A549 (cell line): ENCODE measurements at regions not wholly inside any gene's neighbourhood (a gene's known extent, or its start where the extent isn't known, plus 50 kb on each side); places are given as distances from the start of the nearest gene placed in this dataset.

ENCODE experiments used
- ATAC-seq, 2 experiments: fragments of 200-7000 bp in 1 of 2; fragments of >200 bp in 1 of 2; cut with Nextera tagmentation in 1 of 2; cut with Tn5 transposase in 1 of 2; 3 replicates each; pipeline versions ENCODE4 v1.8.0 to v1.9.1; 2018 to 2020; ENCODE audit warnings: mild to moderate bottlenecking in 1 of 2, moderate library complexity in 1 of 2
- CTCF ChIA-PET: fragments of 300-600 bp; sonication (Branson Sonifier 250); formaldehyde crosslinking; extraction: SDS; loops from one replicate; lab custom pipeline; 2021; ENCODE audit warnings: antibody characterized with exemption, inconsistent platforms; lab: Yijun Ruan, JAX
- POLR2A ChIA-PET: fragments of 350-600 bp; formaldehyde crosslinking; extraction: SDS; loops from one replicate; lab custom pipeline; 2021; ENCODE audit warnings: antibody characterized with exemption, inconsistent platforms; lab: Yijun Ruan, JAX
- DNase-seq, 2 experiments: peaks; one replicate each; pipeline versions ENCODE4 v3.0.0 to v3.0.0-alpha.2; 2011 to 2016; ENCODE audit warnings: low read depth in 1 of 2, low spot score in 1 of 2
- FAIRE-seq: peaks from 2 replicates; lab custom pipeline; 2011; peaks lifted over from hg19 to GRCh38; lab: Jason Lieb, UNC
- H3K27ac ChIP-seq, 2 experiments: fragments of >200 bp; sonication (Bioruptor Twin); formaldehyde crosslinking; 3 replicates each; pipeline ENCODE4 v1.5.1; 2016 to 2017
- H3K4me1 ChIP-seq: fragments of >200 bp; sonication (Bioruptor Twin); formaldehyde crosslinking; 3 replicates; pipeline ENCODE4 v1.6.1; 2016
- H3K4me2 ChIP-seq: fragments of >200 bp; sonication (Bioruptor Twin); formaldehyde crosslinking; 3 replicates; pipeline ENCODE4 v1.6.1; 2016
- H3K4me3 ChIP-seq: fragments of >200 bp; sonication (Bioruptor Twin); formaldehyde crosslinking; 3 replicates; pipeline ENCODE4 v1.5.1; 2016
- H3K9me3 ChIP-seq: fragments of >200 bp; sonication (Bioruptor Twin); formaldehyde crosslinking; 3 replicates; pipeline ENCODE4 v1.6.1; 2016
- CHD4 ChIP-seq: fragments of 200-600 bp; sonication (generic); IDR thresholded peaks from 2 replicates; pipeline ENCODE4 v1.6.1; 2016; ENCODE audit warnings: antibody characterized with exemption, mild to moderate bottlenecking, borderline replicate concordance
- CTCF ChIP-seq: fragments of >200 bp; sonication (Bioruptor Twin); formaldehyde crosslinking; IDR thresholded peaks from 3 replicates; pipeline ENCODE4 v1.5.1; 2016
- EHF ChIP-seq: fragments of 250-450 bp; sonication (Bioruptor Pico); IDR thresholded peaks from 2 replicates; pipeline ENCODE4 v1.5.0; 2020; ENCODE audit warnings: mild to moderate bottlenecking
- EHMT2 ChIP-seq: fragments of 200-600 bp; sonication (generic); IDR thresholded peaks from 2 replicates; pipeline ENCODE4 v1.6.1; 2016; ENCODE audit warnings: antibody characterized with exemption, low read depth, mild to moderate bottlenecking, moderate library complexity
- FOSL2 ChIP-seq, 2 experiments: fragments of 450-650 bp in 1 of 2; fragments of >200 bp in 1 of 2; sonication (Bioruptor Twin) in 1 of 2; formaldehyde crosslinking; IDR thresholded peaks; 2 replicates each; pipeline versions ENCODE4 v1.5.0 to v1.6.1; 2016 to 2020; ENCODE audit warnings: mild to moderate bottlenecking in 1 of 2, moderate library complexity in 1 of 2
- HDAC2 ChIP-seq: fragments of 200-600 bp; sonication (generic); IDR thresholded peaks from 2 replicates; pipeline ENCODE4 v1.6.1; 2016
- HMGXB4 ChIP-seq: fragments of 250-450 bp; sonication (Bioruptor Pico); IDR thresholded peaks from 2 replicates; pipeline ENCODE4 v1.5.0; 2021; ENCODE audit warnings: mild to moderate bottlenecking, moderate library complexity, borderline replicate concordance
- KDM1A ChIP-seq: fragments of 200-600 bp; sonication (generic); IDR thresholded peaks from 2 replicates; pipeline ENCODE4 v1.6.1; 2016; ENCODE audit warnings: low read depth, mild to moderate bottlenecking
- KDM5A ChIP-seq: fragments of 200-600 bp; sonication (generic); IDR thresholded peaks from 2 replicates; pipeline ENCODE4 v1.6.1; 2016; ENCODE audit warnings: antibody characterized with exemption, mild to moderate bottlenecking
- MAFK ChIP-seq: fragments of 450-650 bp; IDR thresholded peaks from 2 replicates; pipeline ENCODE4 v1.6.1; 2014; ENCODE audit not compliant: partially characterized antibody
- MAX ChIP-seq: IDR thresholded peaks from 2 replicates; pipeline ENCODE4 v1.6.1; 2012
- MYC ChIP-seq: IDR thresholded peaks from 2 replicates; pipeline ENCODE4 v1.6.1; 2012; ENCODE audit warnings: mild to moderate bottlenecking, inconsistent platforms, low read length, improper control_type of control experiment, borderline replicate concordance
- NFE2L2 ChIP-seq: fragments of 150-350 bp; conservative IDR thresholded peaks from 2 replicates; pipeline ENCODE4 v1.6.1; 2014; ENCODE audit warnings: low read length
- PBX3 ChIP-seq: IDR thresholded peaks from 2 replicates; pipeline ENCODE4 v1.6.1; 2012
- POLR2AphosphoS2 ChIP-seq: conservative IDR thresholded peaks from 2 replicates; pipeline ENCODE4 v1.6.1; 2012; ENCODE audit warnings: low read length, improper control_type of control experiment, inconsistent platforms
- RAD21 ChIP-seq, 2 experiments: fragments of >200 bp in 1 of 2; sonication (Bioruptor Twin) in 1 of 2; formaldehyde crosslinking in 1 of 2; IDR thresholded peaks in 1 of 2; conservative IDR thresholded peaks in 1 of 2; 2 replicates in 1 of 2; 3 replicates in 1 of 2; pipeline ENCODE4 v1.6.1; 2012 to 2018; ENCODE audit warnings: inconsistent platforms in 1 of 2
- RCOR1 ChIP-seq: fragments of 150-350 bp; IDR thresholded peaks from 2 replicates; pipeline ENCODE4 v1.6.1; 2014; ENCODE audit warnings: antibody characterized with exemption, low read length, low read depth
- SMC3 ChIP-seq: fragments of >200 bp; sonication (Bioruptor Twin); formaldehyde crosslinking; IDR thresholded peaks from 3 replicates; pipeline ENCODE4 v1.6.1; 2018; ENCODE audit warnings: inconsistent platforms
- ZFP36 ChIP-seq: fragments of 450-650 bp; IDR thresholded peaks from 2 replicates; pipeline ENCODE4 v1.6.1; 2014; ENCODE audit warnings: borderline replicate concordance; ENCODE audit not compliant: partially characterized antibody
- WGBS: methylation state at CpG from one replicate; pipeline ENCODE4 v1.1.6; 2017; ENCODE audit errors: missing lambda C conversion rate; 5-methylcytosine and 5-hydroxymethylcytosine counted together

GRCh38 chr18:53698907-53699306 is 525.6 kb downstream of the MBD2 start (continued):
- TF ChIP-seq NFE2L2 (no peak), POLR2AphosphoS2 (no peak), RAD21 (conservative IDR thresholded peaks at IDR 0.05 in 1 of 2, IDR thresholded peaks at IDR 0.05 in 1 of 2) (peak; percentile 31 to 43)

- 30% methylated on average over 2 of the region's 2 CpGs for WGBS
- Histone ChIP-seq H3K27ac (no peak overlapping the region), H3K9me3 (no peaks in the 10 kb centered on the region), H3K4me3 (no peak overlapping the region), H3K4me1 (no peaks in the 10 kb centered on the region), H3K4me2 (no peak overlapping the region)
- DNase-seq, result no peak
- CTCF ChIA-PET, result no interaction called here
- TF ChIP-seq MYC, result no peak
- FAIRE-seq, result no peak
- POLR2A ChIA-PET, result no interaction called here
- no peak for ATAC-seq
Observed at GRCh38 chr18:53689886-53690285, 534.6 kb downstream of the MBD2 start.

- FAIRE-seq (no peak), ATAC-seq (no peak), DNase-seq (no peak)
- 8% methylated on average over 4 of the region's 4 CpGs for WGBS
- 0 out of 5 replicates have a peak, but pooled peaks of 1 of the 2 experiments have one; percentile 16 for TF ChIP-seq RAD21 (conservative IDR thresholded peaks at IDR 0.05 in 1 of 2, IDR thresholded peaks at IDR 0.05 in 1 of 2)
- TF ChIP-seq RCOR1, result no peak
- no peak for TF ChIP-seq HMGXB4
- TF ChIP-seq POLR2AphosphoS2, result no peak
- no peak for TF ChIP-seq MAX
- no peak for TF ChIP-seq KDM1A
- TF ChIP-seq SMC3, result no peak
- TF ChIP-seq ZFP36, result no peak
- TF ChIP-seq PBX3, result no peak
- TF ChIP-seq CHD4, result no peak
- no peak for TF ChIP-seq FOSL2 (IDR thresholded peaks at IDR 0.05)
- TF ChIP-seq FOSL2 (CRISPR knock-in tag; IDR thresholded peaks at IDR 0.05), result no peak
- TF ChIP-seq EHF, result no peak
- no peak for TF ChIP-seq MAFK
- TF ChIP-seq MYC, result no peak
- no peak for TF ChIP-seq HDAC2
- TF ChIP-seq CTCF, result peak; percentile 12; the same call in 1 of the 3 replicates
- no peak for TF ChIP-seq KDM5A
- TF ChIP-seq EHMT2, result no peak
- ChIA-PET CTCF (no interaction called here), POLR2A (no interaction called here)
- no peaks in the 10 kb centered on the region for H3K9me3 ChIP-seq
- no peaks in the 10 kb centered on the region for H3K4me1 ChIP-seq
- H3K4me3 ChIP-seq, result no peak overlapping the region
- H3K27ac ChIP-seq, result no peak overlapping the region
- no peak overlapping the region for H3K4me2 ChIP-seq
Observed at GRCh38 chr18:53686965-53687364, 537.5 kb downstream of the MBD2 start.
